Left renal pelvis (tissue), 4 donors: ENCODE measurements at regions not wholly inside any gene's neighbourhood (a gene's known extent, or its start where the extent isn't known, plus 50 kb on each side); places are given as distances from the start of the nearest gene placed in this dataset.
"Not testable (repeated sequence)": the region's sequence is repeated elsewhere in the genome, so short reads cannot be mapped to it uniquely, and the experiment has no call there.

Experiments used
- DNase-seq, 4 donors: peaks; one replicate each; pipeline ENCODE4 v3.0.0-alpha.2; 2013; ENCODE audit warnings: low read depth in 4 of 4, low spot score in 3 of 4

GRCh38 chr14:63147018-63147417 is 57.2 kb upstream of the RHOJ start:
- no peak for DNase-seq

- DNase-seq: no peak
Observed at GRCh38 chr14:63134801-63135200, 69.4 kb upstream of the RHOJ start.

- no peak for DNase-seq
Observed at GRCh38 chr14:63130531-63130930, 73.7 kb upstream of the RHOJ start.

GRCh38 chr14:63106487-63106886 is 61.2 kb upstream of the KCNH5 start:
- not testable (repeated sequence) for DNase-seq

- DNase-seq: no peak
Observed at GRCh38 chr14:63100552-63100951, 55.3 kb upstream of the KCNH5 start.

GRCh38 chr14:63096186-63096585 is 50.9 kb upstream of the KCNH5 start:
- DNase-seq: peak in 1 of 4 donors; percentile 1
